Caco-2 (cell line): ENCODE measurements at regions not wholly inside any gene's neighbourhood (a gene's known extent, or its start where the extent isn't known, plus 50 kb on each side); places are given as distances from the start of the nearest gene placed in this dataset.

Experiments used
- BruUV-seq: library from RNA; stranded (reverse); fragments of 400-500 nt; replicated peaks from 2 replicates; lab custom pipeline; 2021; lab: Mats Ljungman, UMichigan
- CTCF ChIA-PET: fragments of 300-600 bp; sonication (Branson Sonifier 250); formaldehyde crosslinking; loops from one replicate; lab custom pipeline; 2022; ENCODE audit warnings: antibody characterized with exemption; lab: Charles Lee
- POLR2A ChIA-PET: fragments of 300-600 bp; sonication (Branson Sonifier 250); formaldehyde crosslinking; loops from one replicate; lab custom pipeline; 2022; ENCODE audit warnings: antibody characterized with exemption; lab: Charles Lee
- DNase-seq, 2 experiments: peaks; one replicate each; pipeline versions ENCODE4 v3.0.0 to v3.0.0-alpha.2; 2020 to 2022
- H3K27me3 ChIP-seq: replicated peaks from 2 replicates; pipeline ENCODE4 v1.6.0; 2011; ENCODE audit warnings: low read length; ENCODE audit not compliant: control insufficient read depth, insufficient read depth
- H3K36me3 ChIP-seq: 2 replicates; pipeline ENCODE4 v1.5.1; 2011; ENCODE audit warnings: low read length; ENCODE audit not compliant: control insufficient read depth, insufficient read depth
- H3K4me1 ChIP-seq: fragments of 250-450 bp; sonication (Bioruptor Pico); 2 replicates; pipeline ENCODE4 v1.5.1; 2020; ENCODE audit warnings: mild to moderate bottlenecking
- H3K4me3 ChIP-seq: 2 replicates; pipeline ENCODE4 v1.5.1; 2011; ENCODE audit warnings: low read depth, mild to moderate bottlenecking, control low read depth, low read length
- H3K9me3 ChIP-seq: fragments of 250-450 bp; sonication (Bioruptor Pico); 2 replicates; pipeline ENCODE4 v1.5.1; 2020; ENCODE audit warnings: mild to moderate bottlenecking, moderate library complexity
- H3K27ac Mint-ChIP-seq: one replicate; pipeline ENCODE4 v1.8.0; 2022; ENCODE audit warnings: mixed read lengths; ENCODE audit not compliant: unreplicated experiment
- H3K27me3 Mint-ChIP-seq: one replicate; pipeline ENCODE4 v1.8.0; 2022; ENCODE audit warnings: mixed read lengths; ENCODE audit not compliant: insufficient read depth, unreplicated experiment
- H3K36me3 Mint-ChIP-seq: one replicate; pipeline ENCODE4 v1.8.0; 2022; ENCODE audit warnings: mild to moderate bottlenecking, mixed read lengths; ENCODE audit not compliant: insufficient read depth, unreplicated experiment
- H3K4me1 Mint-ChIP-seq: one replicate; pipeline ENCODE4 v1.8.0; 2022; ENCODE audit warnings: low read depth, mixed read lengths; ENCODE audit not compliant: unreplicated experiment
- H3K4me3 Mint-ChIP-seq: one replicate; pipeline ENCODE4 v1.8.0; 2022; ENCODE audit warnings: mild to moderate bottlenecking, moderate library complexity, mixed read lengths; ENCODE audit not compliant: unreplicated experiment
- H3K9me3 Mint-ChIP-seq: one replicate; pipeline ENCODE4 v1.8.0; 2022; ENCODE audit warnings: mixed read lengths; ENCODE audit not compliant: unreplicated experiment
- CTCF ChIP-seq, 2 experiments: fragments of 200-600 bp in 1 of 2; IDR thresholded peaks; 1 replicate in 1 of 2; 2 replicates in 1 of 2; pipeline versions ENCODE4 v1.5.1 to v1.8.0; 2011 to 2022; ENCODE audit warnings: antibody characterized with exemption in 1 of 2, control low read depth in 1 of 2, inconsistent platforms in 1 of 2, low read depth in 1 of 2, low read length in 1 of 2, mild to moderate bottlenecking in 1 of 2, moderate library complexity in 1 of 2; ENCODE audit not compliant: insufficient read depth in 1 of 2, severe bottlenecking in 1 of 2, unreplicated experiment in 1 of 2
- intact Hi-C: fragments of 100-400 bp; cut with micrococcal nuclease; formaldehyde crosslinking; loops from one replicate; pipeline ENCODE4 v1.10.0; 2022; ENCODE audit not compliant: unreplicated experiment

DNA sequence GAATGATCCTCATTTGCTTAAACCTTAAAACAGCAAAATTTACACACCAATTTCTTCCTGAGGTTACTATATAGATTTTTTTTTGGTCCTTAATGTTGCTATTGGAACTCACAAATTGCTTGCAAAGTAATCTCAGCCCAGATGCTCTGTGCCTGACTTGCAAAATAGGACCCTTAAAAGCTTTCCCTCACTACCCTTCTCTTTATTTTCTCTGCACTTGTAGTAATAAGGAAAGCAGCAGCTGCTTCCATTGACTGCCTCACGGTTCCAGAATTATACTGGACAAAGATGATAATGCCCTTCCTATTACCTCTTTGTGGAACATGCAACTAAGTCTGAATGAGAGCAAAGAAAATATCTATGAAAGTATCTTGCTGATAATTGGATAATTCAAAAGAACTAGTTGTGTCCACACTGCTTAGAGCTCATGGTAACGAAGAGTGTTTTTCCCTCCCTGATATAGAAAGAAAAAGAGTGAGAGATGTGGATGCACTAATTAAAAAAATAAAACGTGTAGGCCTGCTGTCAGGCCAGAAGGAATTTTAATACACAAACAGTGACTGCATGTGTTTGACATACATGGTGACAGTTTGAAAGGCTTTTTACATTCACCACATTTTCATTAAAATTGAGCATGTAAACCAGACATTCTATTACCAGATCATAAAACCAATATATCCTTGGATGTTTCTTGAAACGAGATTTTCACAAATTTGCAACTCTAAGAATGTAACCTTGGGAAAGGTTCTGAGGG lies 783.1 kb downstream of the GBE1 start:
- no TSS peak for BruUV-seq
- intact Hi-C loops = no loop called here
- ChIA-PET POLR2A (no interaction called here), CTCF (no interaction called here)
- Histone ChIP-seq H3K36me3 (no peaks in the 10 kb centered on the region), H3K9me3 (no peaks in the 10 kb centered on the region), H3K4me1 (no peaks in the 10 kb centered on the region; the same call in 1 of the 2 replicates), H3K4me3 (no peak overlapping the region), H3K27me3 (no peaks in the 10 kb centered on the region)
- TF ChIP-seq CTCF (IDR thresholded peaks at IDR 0.05; ENCODE audit: insufficient read depth in 1 of 2, low read depth in 1 of 2, low read length in 1 of 2, severe bottlenecking in 1 of 2, unreplicated experiment in 1 of 2) = no peak
- DNase-seq = no peak
- H3K9me3 Mint-ChIP-seq = no peaks in the 10 kb centered on the region
- H3K27me3 Mint-ChIP-seq = no peaks in the 10 kb centered on the region
- H3K36me3 Mint-ChIP-seq = no peaks in the 10 kb centered on the region
- no peak overlapping the region for H3K27ac Mint-ChIP-seq
- H3K4me1 Mint-ChIP-seq = peaks cover 6% of the 10 kb centered on the region
- no peak overlapping the region for H3K4me3 Mint-ChIP-seq

DNA sequence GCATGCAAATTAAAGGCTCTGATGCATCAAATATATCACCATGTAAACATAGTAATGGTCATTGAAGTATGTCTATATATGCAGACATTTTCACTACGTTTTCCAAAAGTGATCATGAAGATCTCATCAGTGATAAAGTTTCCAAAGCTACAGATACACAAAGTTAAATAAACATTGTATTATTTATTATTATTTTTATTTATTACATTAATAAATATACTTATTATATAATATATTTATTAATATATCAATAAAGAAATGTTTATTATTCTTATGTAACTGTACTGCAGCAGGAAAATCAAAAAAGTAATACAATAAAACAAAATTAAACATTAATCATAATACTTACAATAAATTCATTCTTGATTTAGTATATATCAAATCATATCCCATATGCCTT lies 791.2 kb downstream of the GBE1 start:
- CTCF ChIA-PET = no interaction called here
- Mint-ChIP-seq H3K9me3 (peaks cover 7% of the 10 kb centered on the region), H3K27me3 (no peaks in the 10 kb centered on the region), H3K4me3 (no peak overlapping the region), H3K4me1 (no peaks in the 10 kb centered on the region), H3K36me3 (no peaks in the 10 kb centered on the region), H3K27ac (no peak overlapping the region)
- no peaks in the 10 kb centered on the region for H3K36me3 ChIP-seq
- no peaks in the 10 kb centered on the region for H3K4me1 ChIP-seq
- no TSS peak for BruUV-seq
- no peaks in the 10 kb centered on the region for H3K9me3 ChIP-seq
- no peak for TF ChIP-seq CTCF (IDR thresholded peaks at IDR 0.05; ENCODE audit: insufficient read depth in 1 of 2, low read depth in 1 of 2, low read length in 1 of 2, severe bottlenecking in 1 of 2, unreplicated experiment in 1 of 2)
- H3K27me3 ChIP-seq = no peaks in the 10 kb centered on the region
- no peak overlapping the region for H3K4me3 ChIP-seq
- intact Hi-C loops = no loop called here
- DNase-seq = no peak
- POLR2A ChIA-PET = no interaction called here

- Mint-ChIP-seq H3K9me3 (peaks cover 9% of the 10 kb centered on the region), H3K36me3 (no peaks in the 10 kb centered on the region), H3K4me1 (no peaks in the 10 kb centered on the region), H3K4me3 (no peak overlapping the region), H3K27me3 (no peaks in the 10 kb centered on the region), H3K27ac (no peak overlapping the region)
- no peaks in the 10 kb centered on the region for H3K4me1 ChIP-seq
- DNase-seq = no peak
- H3K27me3 ChIP-seq = no peaks in the 10 kb centered on the region
- H3K36me3 ChIP-seq = no peaks in the 10 kb centered on the region
- intact Hi-C loops = no loop called here
- no peak for TF ChIP-seq CTCF (IDR thresholded peaks at IDR 0.05; ENCODE audit: insufficient read depth in 1 of 2, low read depth in 1 of 2, low read length in 1 of 2, severe bottlenecking in 1 of 2, unreplicated experiment in 1 of 2)
- ChIA-PET CTCF (no interaction called here), POLR2A (no interaction called here)
- BruUV-seq = no TSS peak
- H3K9me3 ChIP-seq = no peaks in the 10 kb centered on the region
- no peak overlapping the region for H3K4me3 ChIP-seq
Measured at GRCh38 chr3:80929576-80929975, 831.9 kb downstream of the GBE1 start.
